ENCODE measurements at regions not wholly inside any gene's neighbourhood (a gene's known extent, or its start where the extent isn't known, plus 50 kb on each side); places are given as distances from the start of the nearest gene placed in this dataset.

- TF ChIP-seq GABPA (IDR thresholded peaks at IDR 0.05; ENCODE audit: low read depth) = no peak
- no peak for TF ChIP-seq CTCF (IDR thresholded peaks at IDR 0.05; ENCODE audit: insufficient read depth, low read length)
- no peak for TF ChIP-seq SPI1 (IDR thresholded peaks at IDR 0.05; ENCODE audit: borderline replicate concordance, low read depth)
- TF ChIP-seq POLR2AphosphoS5 (IDR thresholded peaks at IDR 0.05; ENCODE audit: low read depth) = no peak
- TF ChIP-seq REST (IDR thresholded peaks at IDR 0.05; ENCODE audit: insufficient replicate concordance, low read depth) = no peak
- Histone ChIP-seq H3K4me3 (replicated peaks; ENCODE audit: insufficient read depth, low read length) (no peak overlapping the region), H3K27me3 (ENCODE audit: insufficient read depth, poor library complexity, severe bottlenecking) (no peaks in the 10 kb centered on the region), H3K27ac (replicated peaks) (no peak overlapping the region)
- no peak for DNase-seq (ENCODE audit: low read depth in 1 of 2, low spot score in 1 of 2)
Observed at GRCh38 chr4:77443941-77444340, 161.7 kb upstream of the CXCL13 start.

- H3K27me3 ChIP-seq (ENCODE audit: insufficient read depth, poor library complexity, severe bottlenecking) = no peaks in the 10 kb centered on the region
- no peak for TF ChIP-seq GABPA (IDR thresholded peaks at IDR 0.05; ENCODE audit: low read depth)
- TF ChIP-seq CTCF (IDR thresholded peaks at IDR 0.05; ENCODE audit: insufficient read depth, low read length) = no peak
- no peak for TF ChIP-seq POLR2AphosphoS5 (IDR thresholded peaks at IDR 0.05; ENCODE audit: low read depth)
- no peak for TF ChIP-seq SPI1 (IDR thresholded peaks at IDR 0.05; ENCODE audit: borderline replicate concordance, low read depth)
- TF ChIP-seq REST (IDR thresholded peaks at IDR 0.05; ENCODE audit: insufficient replicate concordance, low read depth) = no peak
- H3K27ac ChIP-seq (replicated peaks) = no peak overlapping the region
- H3K4me3 ChIP-seq (replicated peaks; ENCODE audit: insufficient read depth, low read length) = no peak overlapping the region
- DNase-seq (ENCODE audit: low read depth in 1 of 2, low spot score in 1 of 2) = no peak
Observed at GRCh38 chr4:77445823-77446222, 159.8 kb upstream of the CXCL13 start.

GRCh38 chr4:77446601-77447000, 159.0 kb upstream of the CXCL13 start:
- no peaks in the 10 kb centered on the region for H3K27me3 ChIP-seq (ENCODE audit: insufficient read depth, poor library complexity, severe bottlenecking)
- no peak for DNase-seq (ENCODE audit: low read depth in 1 of 2, low spot score in 1 of 2)
- TF ChIP-seq REST (IDR thresholded peaks at IDR 0.05; ENCODE audit: insufficient replicate concordance, low read depth) (no peak), GABPA (IDR thresholded peaks at IDR 0.05; ENCODE audit: low read depth) (no peak), CTCF (IDR thresholded peaks at IDR 0.05; ENCODE audit: insufficient read depth, low read length) (no peak), SPI1 (IDR thresholded peaks at IDR 0.05; ENCODE audit: borderline replicate concordance, low read depth) (no peak), POLR2AphosphoS5 (IDR thresholded peaks at IDR 0.05; ENCODE audit: low read depth) (no peak)
- no peak overlapping the region for H3K27ac ChIP-seq (replicated peaks)
- H3K4me3 ChIP-seq (replicated peaks; ENCODE audit: insufficient read depth, low read length) = no peak overlapping the region
